ENCODE measurements at regions not wholly inside any gene's neighbourhood (a gene's known extent, or its start where the extent isn't known, plus 50 kb on each side); places are given as distances from the start of the nearest gene placed in this dataset.
A peak's percentile ranks its signal among the peaks of the same experiment; 100 is the strongest.

- DNase-seq (ENCODE audit: low read depth) = peak; percentile 49
- no peaks in the 10 kb centered on the region for H3K9me3 ChIP-seq (ENCODE audit: control insufficient read depth, low read length)
- H3K36me3 ChIP-seq (ENCODE audit: control insufficient read depth, insufficient read depth, low read length, severe bottlenecking) = no peaks in the 10 kb centered on the region
- H3K4me1 ChIP-seq (ENCODE audit: control insufficient read depth, insufficient read depth, low read length) = peaks cover 9% of the 10 kb centered on the region
- peak overlapping the region; percentile 77 for H3K4me3 ChIP-seq (ENCODE audit: low read length)
- peak overlapping the region; percentile 77 for H3K9ac ChIP-seq (ENCODE audit: low read length)
- H3K27me3 ChIP-seq (replicated peaks; ENCODE audit: control insufficient read depth, insufficient read depth, low read length) = no peaks in the 10 kb centered on the region
Measured at GRCh38 chr15:95669146-95669922, 661.2 kb upstream of the NR2F2 start.

GRCh38 chr15:95674031-95674430, 656.5 kb upstream of the NR2F2 start:
- Histone ChIP-seq H3K36me3 (ENCODE audit: control insufficient read depth, insufficient read depth, low read length, severe bottlenecking) (no peaks in the 10 kb centered on the region), H3K4me1 (ENCODE audit: control insufficient read depth, insufficient read depth, low read length) (peaks cover 8% of the 10 kb centered on the region), H3K27me3 (replicated peaks; ENCODE audit: control insufficient read depth, insufficient read depth, low read length) (no peaks in the 10 kb centered on the region), H3K4me3 (ENCODE audit: low read length) (no peak overlapping the region), H3K9ac (ENCODE audit: low read length) (no peak overlapping the region), H3K9me3 (ENCODE audit: control insufficient read depth, low read length) (no peaks in the 10 kb centered on the region)
- DNase-seq (ENCODE audit: low read depth) = no peak

- H3K4me1 ChIP-seq (ENCODE audit: control insufficient read depth, insufficient read depth, low read length) = peaks cover 5% of the 10 kb centered on the region
- H3K9ac ChIP-seq (ENCODE audit: low read length) = no peak overlapping the region
- DNase-seq (ENCODE audit: low read depth) = no peak
- no peaks in the 10 kb centered on the region for H3K27me3 ChIP-seq (replicated peaks; ENCODE audit: control insufficient read depth, insufficient read depth, low read length)
- H3K4me3 ChIP-seq (ENCODE audit: low read length) = no peak overlapping the region
- H3K36me3 ChIP-seq (ENCODE audit: control insufficient read depth, insufficient read depth, low read length, severe bottlenecking) = no peaks in the 10 kb centered on the region
- no peaks in the 10 kb centered on the region for H3K9me3 ChIP-seq (ENCODE audit: control insufficient read depth, low read length)
Measured at GRCh38 chr15:95676500-95676899, 654.0 kb upstream of the NR2F2 start.

GRCh38 chr15:95679847-95680582, 650.5 kb upstream of the NR2F2 start:
- no peaks in the 10 kb centered on the region for H3K9me3 ChIP-seq (ENCODE audit: control insufficient read depth, low read length)
- no peak overlapping the region for H3K4me3 ChIP-seq (ENCODE audit: low read length)
- H3K9ac ChIP-seq (ENCODE audit: low read length) = no peak overlapping the region
- DNase-seq (ENCODE audit: low read depth) = no peak
- no peaks in the 10 kb centered on the region for H3K36me3 ChIP-seq (ENCODE audit: control insufficient read depth, insufficient read depth, low read length, severe bottlenecking)
- H3K4me1 ChIP-seq (ENCODE audit: control insufficient read depth, insufficient read depth, low read length) = peaks cover 15% of the 10 kb centered on the region
- no peaks in the 10 kb centered on the region for H3K27me3 ChIP-seq (replicated peaks; ENCODE audit: control insufficient read depth, insufficient read depth, low read length)

- no peak for DNase-seq (ENCODE audit: low read depth)
- Histone ChIP-seq H3K9ac (ENCODE audit: low read length) (no peak overlapping the region), H3K9me3 (ENCODE audit: control insufficient read depth, low read length) (no peaks in the 10 kb centered on the region), H3K36me3 (ENCODE audit: control insufficient read depth, insufficient read depth, low read length, severe bottlenecking) (no peaks in the 10 kb centered on the region), H3K27me3 (replicated peaks; ENCODE audit: control insufficient read depth, insufficient read depth, low read length) (no peaks in the 10 kb centered on the region), H3K4me1 (ENCODE audit: control insufficient read depth, insufficient read depth, low read length) (peaks cover 15% of the 10 kb centered on the region), H3K4me3 (ENCODE audit: low read length) (no peak overlapping the region)
Measured at GRCh38 chr15:95680728-95681127, 649.8 kb upstream of the NR2F2 start.

GRCh38 chr15:95681836-95682544, 648.5 kb upstream of the NR2F2 start:
- DNase-seq (ENCODE audit: low read depth) = no peak
- no peaks in the 10 kb centered on the region for H3K27me3 ChIP-seq (replicated peaks; ENCODE audit: control insufficient read depth, insufficient read depth, low read length)
- H3K36me3 ChIP-seq (ENCODE audit: control insufficient read depth, insufficient read depth, low read length, severe bottlenecking) = no peaks in the 10 kb centered on the region
- peaks cover 15% of the 10 kb centered on the region for H3K4me1 ChIP-seq (ENCODE audit: control insufficient read depth, insufficient read depth, low read length)
- no peak overlapping the region for H3K4me3 ChIP-seq (ENCODE audit: low read length)
- H3K9me3 ChIP-seq (ENCODE audit: control insufficient read depth, low read length) = no peaks in the 10 kb centered on the region
- no peak overlapping the region for H3K9ac ChIP-seq (ENCODE audit: low read length)

- no peak overlapping the region for H3K9ac ChIP-seq (ENCODE audit: low read length)
- H3K9me3 ChIP-seq (ENCODE audit: control insufficient read depth, low read length) = no peaks in the 10 kb centered on the region
- no peaks in the 10 kb centered on the region for H3K36me3 ChIP-seq (ENCODE audit: control insufficient read depth, insufficient read depth, low read length, severe bottlenecking)
- H3K27me3 ChIP-seq (replicated peaks; ENCODE audit: control insufficient read depth, insufficient read depth, low read length) = no peaks in the 10 kb centered on the region
- H3K4me1 ChIP-seq (ENCODE audit: control insufficient read depth, insufficient read depth, low read length) = peaks cover 15% of the 10 kb centered on the region
- H3K4me3 ChIP-seq (ENCODE audit: low read length) = no peak overlapping the region
- no peak for DNase-seq (ENCODE audit: low read depth)
Measured at GRCh38 chr15:95684126-95684525, 646.4 kb upstream of the NR2F2 start.

GRCh38 chr15:95684693-95685115, 645.8 kb upstream of the NR2F2 start:
- peak; percentile 68 for DNase-seq (ENCODE audit: low read depth)
- H3K9ac ChIP-seq (ENCODE audit: low read length) = no peak overlapping the region

GRCh38 chr15:95687061-95687460, 643.4 kb upstream of the NR2F2 start:
- H3K4me1 ChIP-seq (ENCODE audit: control insufficient read depth, insufficient read depth, low read length) = peaks cover 10% of the 10 kb centered on the region
- H3K27me3 ChIP-seq (replicated peaks; ENCODE audit: control insufficient read depth, insufficient read depth, low read length) = no peaks in the 10 kb centered on the region
- no peak for DNase-seq (ENCODE audit: low read depth)
- H3K9ac ChIP-seq (ENCODE audit: low read length) = no peak overlapping the region
- H3K36me3 ChIP-seq (ENCODE audit: control insufficient read depth, insufficient read depth, low read length, severe bottlenecking) = no peaks in the 10 kb centered on the region
- peaks cover 7% of the 10 kb centered on the region for H3K9me3 ChIP-seq (ENCODE audit: control insufficient read depth, low read length)
- no peak overlapping the region for H3K4me3 ChIP-seq (ENCODE audit: low read length)

More at GRCh38 chr15:95684693-95685115, 645.8 kb upstream of the NR2F2 start:
- Histone ChIP-seq H3K9me3 (ENCODE audit: control insufficient read depth, low read length) (no peaks in the 10 kb centered on the region), H3K27me3 (replicated peaks; ENCODE audit: control insufficient read depth, insufficient read depth, low read length) (no peaks in the 10 kb centered on the region), H3K36me3 (ENCODE audit: control insufficient read depth, insufficient read depth, low read length, severe bottlenecking) (no peaks in the 10 kb centered on the region), H3K4me1 (ENCODE audit: control insufficient read depth, insufficient read depth, low read length) (peaks cover 15% of the 10 kb centered on the region), H3K4me3 (ENCODE audit: low read length) (no peak overlapping the region)

GRCh38 chr15:95687686-95688085, 642.8 kb upstream of the NR2F2 start:
- Histone ChIP-seq H3K36me3 (ENCODE audit: control insufficient read depth, insufficient read depth, low read length, severe bottlenecking) (no peaks in the 10 kb centered on the region), H3K4me1 (ENCODE audit: control insufficient read depth, insufficient read depth, low read length) (peaks cover 10% of the 10 kb centered on the region), H3K9me3 (ENCODE audit: control insufficient read depth, low read length) (peaks cover 13% of the 10 kb centered on the region), H3K27me3 (replicated peaks; ENCODE audit: control insufficient read depth, insufficient read depth, low read length) (no peaks in the 10 kb centered on the region), H3K4me3 (ENCODE audit: low read length) (no peak overlapping the region), H3K9ac (ENCODE audit: low read length) (no peak overlapping the region)
- no peak for DNase-seq (ENCODE audit: low read depth)

Data from adipocyte (in vitro differentiated cells).